OCI-LY1 (cell line): ENCODE measurements at regions not wholly inside any gene's neighbourhood (a gene's known extent, or its start where the extent isn't known, plus 50 kb on each side); places are given as distances from the start of the nearest gene placed in this dataset.

ENCODE experiments used
- H2AFZ ChIP-seq: fragments of 200-600 bp; sonication (generic), shearing (Covaris generic); 2 replicates; pipeline ENCODE4 v1.6.0; 2014; ENCODE audit warnings: antibody characterized with exemption, mild to moderate bottlenecking, low read length
- H3F3A ChIP-seq: fragments of 200-600 bp; sonication (generic), shearing (Covaris generic); 2 replicates; pipeline ENCODE4 v1.6.0; 2014; ENCODE audit warnings: mild to moderate bottlenecking, antibody characterized with exemption, low read length, moderate library complexity; ENCODE audit not compliant: insufficient read depth
- H3K27ac ChIP-seq: fragments of 200-600 bp; sonication (generic); 2 replicates; pipeline ENCODE4 v1.5.1; 2014; ENCODE audit warnings: low read length, mixed run types, mild to moderate bottlenecking, low read depth; ENCODE audit not compliant: poor library complexity, severe bottlenecking
- H3K27me3 ChIP-seq: fragments of 200-600 bp; sonication (generic); 2 replicates; pipeline ENCODE4 v1.6.0; 2014; ENCODE audit warnings: antibody characterized with exemption, mild to moderate bottlenecking, low read length, moderate library complexity; ENCODE audit not compliant: insufficient read depth
- H3K36me3 ChIP-seq: fragments of 200-600 bp; sonication (generic); 2 replicates; pipeline ENCODE4 v1.6.1; 2014; ENCODE audit warnings: mild to moderate bottlenecking, antibody characterized with exemption, low read length, moderate library complexity, mixed read lengths; ENCODE audit not compliant: insufficient read depth
- H3K4me1 ChIP-seq: fragments of 200-600 bp; sonication (generic); 2 replicates; pipeline ENCODE4 v1.5.1; 2014; ENCODE audit warnings: mild to moderate bottlenecking, low read length, moderate library complexity; ENCODE audit not compliant: insufficient read depth, severe bottlenecking
- H3K4me2 ChIP-seq: fragments of 200-600 bp; sonication (generic), shearing (Covaris generic); 2 replicates; pipeline ENCODE4 v1.6.1; 2014; ENCODE audit warnings: low read length
- H3K4me3 ChIP-seq: fragments of 200-600 bp; sonication (generic); 2 replicates; pipeline ENCODE4 v1.5.1; 2014; ENCODE audit warnings: low read length, low read depth, mild to moderate bottlenecking, mixed read lengths; ENCODE audit not compliant: poor library complexity, severe bottlenecking
- H3K79me2 ChIP-seq: fragments of 200-600 bp; shearing (Covaris generic); 2 replicates; pipeline ENCODE4 v1.6.1; 2016; ENCODE audit warnings: mixed run types, low read length, mixed read lengths; ENCODE audit not compliant: insufficient read depth
- H3K9ac ChIP-seq: fragments of 200-600 bp; sonication (generic), shearing (Covaris generic); 2 replicates; pipeline ENCODE4 v1.6.1; 2014; ENCODE audit warnings: mild to moderate bottlenecking, low read length, mixed read lengths
- H3K9me2 ChIP-seq: fragments of 200-600 bp; sonication (generic), shearing (Covaris generic); 2 replicates; pipeline ENCODE4 v1.6.1; 2014; ENCODE audit warnings: low read depth, mild to moderate bottlenecking, low read length, mixed read lengths
- H3K9me3 ChIP-seq: fragments of 200-600 bp; shearing (Covaris generic); 2 replicates; pipeline ENCODE4 v1.6.1; 2014; ENCODE audit warnings: low read length, mixed read lengths
- H4K20me1 ChIP-seq: fragments of 200-600 bp; sonication (generic), shearing (Covaris generic); 2 replicates; pipeline ENCODE4 v1.6.0; 2016; ENCODE audit warnings: mild to moderate bottlenecking, low read length; ENCODE audit not compliant: insufficient read depth
- CTCF ChIP-seq: fragments of 200-600 bp; sonication (generic), shearing (Covaris generic); IDR thresholded peaks from 2 replicates; pipeline ENCODE4 v1.5.1; 2017; ENCODE audit warnings: mild to moderate bottlenecking, antibody characterized with exemption, low read length, moderate library complexity, mixed read lengths
- EZH2 ChIP-seq: fragments of 200-600 bp; sonication (generic), shearing (Covaris generic); IDR thresholded peaks from 2 replicates; pipeline ENCODE4 v1.8.0; 2017; ENCODE audit warnings: borderline replicate concordance, mixed run types, mild to moderate bottlenecking, antibody characterized with exemption, low read length, moderate library complexity, mixed read lengths

GRCh38 chr13:95474992-95475391 is 77.5 kb upstream of the CLDN10 start:
- Histone ChIP-seq H3K9ac (no peak overlapping the region), H3K9me2 (no peaks in the 10 kb centered on the region), H2AFZ (no peak overlapping the region), H3K36me3 (no peaks in the 10 kb centered on the region), H3K4me1 (peaks cover 10% of the 10 kb centered on the region), H3K4me3 (no peak overlapping the region), H3K4me2 (no peak overlapping the region), H4K20me1 (no peaks in the 10 kb centered on the region), H3K9me3 (no peaks in the 10 kb centered on the region), H3K27me3 (peaks cover 5% of the 10 kb centered on the region; the same call in 1 of the 2 replicates), H3F3A (no peaks in the 10 kb centered on the region), H3K79me2 (no peaks in the 10 kb centered on the region), H3K27ac (no peak overlapping the region)
- TF ChIP-seq EZH2 (no peak), CTCF (no peak)

GRCh38 chr13:95477187-95477586 is 75.3 kb upstream of the CLDN10 start:
- no peak overlapping the region for H3K4me2 ChIP-seq
- no peaks in the 10 kb centered on the region for H3K9me3 ChIP-seq

GRCh38 chr13:95479731-95480130 is 72.8 kb upstream of the CLDN10 start:
- no peaks in the 10 kb centered on the region for H3K9me2 ChIP-seq
- H3K27ac ChIP-seq, result no peak overlapping the region
- no peak overlapping the region for H3K4me3 ChIP-seq
- no peak overlapping the region for H2AFZ ChIP-seq
- TF ChIP-seq EZH2 (no peak), CTCF (no peak)
- H3K9ac ChIP-seq, result no peak overlapping the region
- H3K9me3 ChIP-seq, result no peaks in the 10 kb centered on the region
- H3K4me2 ChIP-seq, result no peak overlapping the region
- H3K79me2 ChIP-seq, result no peaks in the 10 kb centered on the region
- H3K36me3 ChIP-seq, result no peaks in the 10 kb centered on the region
- peaks cover 11% of the 10 kb centered on the region for H3K27me3 ChIP-seq
- H3F3A ChIP-seq, result no peaks in the 10 kb centered on the region
- peaks cover 10% of the 10 kb centered on the region for H3K4me1 ChIP-seq
- H4K20me1 ChIP-seq, result no peaks in the 10 kb centered on the region

More at GRCh38 chr13:95477187-95477586, 75.3 kb upstream of the CLDN10 start:
- no peaks in the 10 kb centered on the region for H4K20me1 ChIP-seq
- no peak overlapping the region for H3K4me3 ChIP-seq
- H3K27me3 ChIP-seq, result peaks cover 11% of the 10 kb centered on the region
- no peaks in the 10 kb centered on the region for H3K9me2 ChIP-seq
- H2AFZ ChIP-seq, result no peak overlapping the region
- no peaks in the 10 kb centered on the region for H3K36me3 ChIP-seq
- TF ChIP-seq CTCF (no peak), EZH2 (no peak)
- no peaks in the 10 kb centered on the region for H3K79me2 ChIP-seq
- no peaks in the 10 kb centered on the region for H3F3A ChIP-seq
- H3K27ac ChIP-seq, result no peak overlapping the region
- H3K9ac ChIP-seq, result no peak overlapping the region
- H3K4me1 ChIP-seq, result peaks cover 10% of the 10 kb centered on the region
